ENCODE measurements at regions not wholly inside any gene's neighbourhood (a gene's known extent, or its start where the extent isn't known, plus 50 kb on each side); places are given as distances from the start of the nearest gene placed in this dataset.

- Histone ChIP-seq H3K4me3 (no peak overlapping the region), H3K27me3 (no peaks in the 10 kb centered on the region), H3K9me3 (replicated peaks in 1 of 3) (no peaks in the 10 kb centered on the region), H3K36me3 (replicated peaks in 1 of 2) (no peaks in the 10 kb centered on the region), H3K27ac (no peak overlapping the region), H3K4me1 (replicated peaks in 1 of 2) (no peaks in the 10 kb centered on the region)
- WGBS, 4 donors = 70 to 82% (median 76%) methylated on average over 4 of the region's 4 CpGs
- intact Hi-C loops (cut with DNase I) = no loop called here
- TF ChIP-seq POLR2A (IDR thresholded peaks at IDR 0.05) (no peak), CTCF (IDR thresholded peaks at IDR 0.05) (no peak)
- DNase-seq = no peak
Observed at GRCh38 chr4:175378372-175378771, 433.7 kb downstream of the GPM6A start.

GRCh38 chr4:175380841-175381240, 431.2 kb downstream of the GPM6A start:
- DNase-seq = no peak
- WGBS, 4 donors = 60 to 79% (median 75%) methylated on average over 6 of the region's 6 CpGs

GRCh38 chr4:175385797-175386196, 426.3 kb downstream of the GPM6A start:
- intact Hi-C loops (cut with DNase I) = no loop called here
- TF ChIP-seq CTCF (IDR thresholded peaks at IDR 0.05) (no peak), POLR2A (IDR thresholded peaks at IDR 0.05) (no peak)
- WGBS, 4 donors = 58 to 71% (median 63%) methylated on average over 1 of the region's 1 CpG
- Histone ChIP-seq H3K36me3 (replicated peaks in 1 of 2) (no peaks in the 10 kb centered on the region), H3K27ac (no peak overlapping the region), H3K9me3 (replicated peaks in 1 of 3) (no peaks in the 10 kb centered on the region), H3K27me3 (no peaks in the 10 kb centered on the region), H3K4me3 (no peak overlapping the region), H3K4me1 (replicated peaks in 1 of 2) (no peaks in the 10 kb centered on the region)
- no peak for DNase-seq

More at GRCh38 chr4:175380841-175381240, 431.2 kb downstream of the GPM6A start:
- Histone ChIP-seq H3K27me3 (no peaks in the 10 kb centered on the region), H3K4me3 (no peak overlapping the region), H3K9me3 (replicated peaks in 1 of 3) (no peaks in the 10 kb centered on the region), H3K36me3 (replicated peaks in 1 of 2) (no peaks in the 10 kb centered on the region), H3K4me1 (replicated peaks in 1 of 2) (no peaks in the 10 kb centered on the region), H3K27ac (no peak overlapping the region)
- TF ChIP-seq POLR2A (IDR thresholded peaks at IDR 0.05) (no peak), CTCF (IDR thresholded peaks at IDR 0.05) (no peak)
- intact Hi-C loops (cut with DNase I) = no loop called here

GRCh38 chr4:175386776-175387507, 425.1 kb downstream of the GPM6A start:
- Histone ChIP-seq H3K27ac (no peak overlapping the region), H3K36me3 (replicated peaks in 1 of 2) (no peaks in the 10 kb centered on the region), H3K4me3 (no peak overlapping the region), H3K9me3 (replicated peaks in 1 of 3) (no peaks in the 10 kb centered on the region), H3K27me3 (no peaks in the 10 kb centered on the region), H3K4me1 (replicated peaks in 1 of 2) (no peaks in the 10 kb centered on the region)
- TF ChIP-seq CTCF (IDR thresholded peaks at IDR 0.05) (no peak), POLR2A (IDR thresholded peaks at IDR 0.05) (no peak)
- DNase-seq = no peak
- intact Hi-C loops (cut with DNase I) = no loop called here
- 81 to 83% (median 83%) methylated on average over 4 to 9 of the region's 9 CpGs for WGBS, 4 donors

All from adrenal gland (tissue), 9 donors.